ENCODE measurements at regions not wholly inside any gene's neighbourhood (a gene's known extent, or its start where the extent isn't known, plus 50 kb on each side); places are given as distances from the start of the nearest gene placed in this dataset.
"Not testable (repeated sequence)": the region's sequence is repeated elsewhere in the genome, so short reads cannot be mapped to it uniquely, and the experiment has no call there.

DNA sequence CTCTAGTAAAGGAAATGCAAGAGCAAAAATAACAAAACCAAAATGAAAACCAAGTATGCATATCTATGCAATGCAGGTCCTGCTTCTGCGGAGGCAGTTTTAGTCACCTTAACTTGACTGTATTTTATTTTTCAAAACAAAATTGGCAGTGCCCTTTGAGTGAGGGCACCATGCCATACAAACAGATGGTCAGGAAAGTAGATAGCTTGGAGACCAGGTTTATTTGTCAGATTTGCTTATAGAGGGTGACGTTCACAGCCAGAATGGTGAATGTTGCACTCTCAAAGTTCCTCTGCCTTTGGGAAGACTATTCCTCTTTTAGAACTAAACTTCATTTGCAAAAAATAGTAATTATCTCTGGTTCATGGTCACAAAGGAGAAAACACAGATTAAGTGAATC is 801.9 kb downstream of the ANKRD7 start:
- Histone ChIP-seq H3K27ac (no peak overlapping the region), H3K9me3 (no peaks in the 10 kb centered on the region), H3K36me3 (no peaks in the 10 kb centered on the region), H3K4me3 (no peak overlapping the region), H3K4me1 (replicated peaks) (no peaks in the 10 kb centered on the region), H3K27me3 (replicated peaks; ENCODE audit: insufficient read depth) (no peaks in the 10 kb centered on the region)
- intact Hi-C loops (cut with DNase I), result no loop called here
- TF ChIP-seq, protein P1, sequence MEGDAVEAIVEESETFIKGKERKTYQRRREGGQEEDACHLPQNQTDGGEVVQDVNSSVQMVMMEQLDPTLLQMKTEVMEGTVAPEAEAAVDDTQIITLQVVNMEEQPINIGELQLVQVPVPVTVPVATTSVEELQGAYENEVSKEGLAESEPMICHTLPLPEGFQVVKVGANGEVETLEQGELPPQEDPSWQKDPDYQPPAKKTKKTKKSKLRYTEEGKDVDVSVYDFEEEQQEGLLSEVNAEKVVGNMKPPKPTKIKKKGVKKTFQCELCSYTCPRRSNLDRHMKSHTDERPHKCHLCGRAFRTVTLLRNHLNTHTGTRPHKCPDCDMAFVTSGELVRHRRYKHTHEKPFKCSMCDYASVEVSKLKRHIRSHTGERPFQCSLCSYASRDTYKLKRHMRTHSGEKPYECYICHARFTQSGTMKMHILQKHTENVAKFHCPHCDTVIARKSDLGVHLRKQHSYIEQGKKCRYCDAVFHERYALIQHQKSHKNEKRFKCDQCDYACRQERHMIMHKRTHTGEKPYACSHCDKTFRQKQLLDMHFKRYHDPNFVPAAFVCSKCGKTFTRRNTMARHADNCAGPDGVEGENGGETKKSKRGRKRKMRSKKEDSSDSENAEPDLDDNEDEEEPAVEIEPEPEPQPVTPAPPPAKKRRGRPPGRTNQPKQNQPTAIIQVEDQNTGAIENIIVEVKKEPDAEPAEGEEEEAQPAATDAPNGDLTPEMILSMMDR (IDR thresholded peaks at IDR 0.05), result no peak
- TF ChIP-seq POLR2A (IDR thresholded peaks at IDR 0.05) (no peak), POLR2AphosphoS5 (IDR thresholded peaks at IDR 0.05) (no peak)
- 84% methylated on average over 2 of the region's 2 CpGs for WGBS
- DNase-seq (ENCODE audit: low spot score), result no peak

DNA sequence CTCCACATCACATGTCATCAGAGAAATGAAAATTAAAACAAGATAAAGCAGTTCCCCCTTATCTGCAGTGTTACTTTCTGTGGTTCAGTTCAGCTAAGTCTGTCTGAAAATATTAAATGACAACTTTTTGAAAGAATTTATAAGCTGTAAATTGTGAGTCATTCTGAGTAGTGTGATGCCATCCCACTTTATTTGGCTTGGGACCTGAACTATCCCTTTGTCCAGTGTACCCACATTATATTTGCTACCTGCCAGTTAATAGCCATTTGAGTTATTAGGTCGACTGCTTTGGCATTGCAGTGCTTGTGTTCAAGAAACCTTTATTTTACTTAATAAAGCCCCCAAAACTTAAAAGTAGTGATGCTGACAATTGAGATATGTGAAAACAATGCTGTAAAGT is 804.2 kb downstream of the ANKRD7 start:
- DNase-seq (ENCODE audit: low spot score), result no peak
- H3K4me1 ChIP-seq (replicated peaks), result no peaks in the 10 kb centered on the region
- no peak for TF ChIP-seq POLR2A (IDR thresholded peaks at IDR 0.05)
- no peak for TF ChIP-seq POLR2AphosphoS5 (IDR thresholded peaks at IDR 0.05)
- TF ChIP-seq, protein P1 (IDR thresholded peaks at IDR 0.05), result no peak
- no peaks in the 10 kb centered on the region for H3K27me3 ChIP-seq (replicated peaks; ENCODE audit: insufficient read depth)
- H3K27ac ChIP-seq, result no peak overlapping the region
- 50% methylated on average over 1 of the region's 1 CpG for WGBS
- no peaks in the 10 kb centered on the region for H3K36me3 ChIP-seq
- no peaks in the 10 kb centered on the region for H3K9me3 ChIP-seq
- intact Hi-C loops (cut with DNase I), result no loop called here
- H3K4me3 ChIP-seq, result no peak overlapping the region

DNA sequence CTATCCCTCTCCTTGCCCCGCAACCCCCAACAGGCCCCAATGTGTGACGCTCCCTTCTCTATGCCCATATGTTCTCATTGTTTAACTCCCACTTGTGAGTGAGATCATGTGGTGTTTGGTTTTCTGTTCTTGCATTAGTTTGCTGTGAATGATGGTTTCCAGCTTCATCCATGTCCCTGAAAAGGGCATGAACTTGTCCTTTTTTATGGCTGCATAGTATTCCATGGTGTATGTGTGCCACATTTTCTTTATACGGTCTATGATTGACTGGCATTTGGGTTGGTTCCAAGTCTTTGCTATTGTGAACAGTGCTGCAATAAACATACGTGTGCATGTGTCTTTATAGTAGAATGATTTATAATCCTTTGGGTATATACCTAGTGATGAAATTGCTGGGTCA is 807.6 kb downstream of the ANKRD7 start:
- H3K36me3 ChIP-seq; H3K27ac ChIP-seq; H3K4me3 ChIP-seq; H3K9me3 ChIP-seq; H3K4me1 ChIP-seq (replicated peaks); intact Hi-C loops (cut with DNase I); DNase-seq (ENCODE audit: low spot score); H3K27me3 ChIP-seq (replicated peaks; ENCODE audit: insufficient read depth): not testable (repeated sequence)
- 93% methylated on average over 4 of the region's 4 CpGs for WGBS

DNA sequence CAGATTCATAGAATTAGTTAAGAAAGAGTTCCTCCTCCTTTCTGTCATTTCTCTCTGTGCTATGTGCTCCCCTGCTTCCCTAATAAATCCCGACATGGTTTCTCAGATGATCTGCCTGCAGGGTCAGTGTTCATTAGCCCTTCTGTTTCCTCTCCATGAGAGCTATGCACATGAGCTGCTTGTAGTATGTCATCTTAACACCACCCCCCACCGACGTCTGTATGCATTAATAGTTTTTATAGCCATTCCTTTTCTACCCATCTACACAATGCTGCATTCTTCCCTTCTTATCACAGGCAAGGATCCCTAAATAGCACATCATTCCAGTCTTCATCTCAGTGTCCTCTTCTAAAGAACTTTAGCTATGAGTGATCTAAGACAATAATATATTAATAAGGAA is 809.1 kb downstream of the ANKRD7 start:
- Histone ChIP-seq H3K4me1 (replicated peaks) (no peaks in the 10 kb centered on the region), H3K36me3 (no peaks in the 10 kb centered on the region), H3K4me3 (no peak overlapping the region), H3K27ac (no peak overlapping the region), H3K9me3 (no peaks in the 10 kb centered on the region), H3K27me3 (replicated peaks; ENCODE audit: insufficient read depth) (no peaks in the 10 kb centered on the region)
- 40% methylated on average over 3 of the region's 3 CpGs for WGBS
- DNase-seq (ENCODE audit: low spot score), result no peak
- intact Hi-C loops (cut with DNase I), result no loop called here
- TF ChIP-seq, protein P1 (IDR thresholded peaks at IDR 0.05), result no peak
- no peak for TF ChIP-seq POLR2AphosphoS5 (IDR thresholded peaks at IDR 0.05)

DNA sequence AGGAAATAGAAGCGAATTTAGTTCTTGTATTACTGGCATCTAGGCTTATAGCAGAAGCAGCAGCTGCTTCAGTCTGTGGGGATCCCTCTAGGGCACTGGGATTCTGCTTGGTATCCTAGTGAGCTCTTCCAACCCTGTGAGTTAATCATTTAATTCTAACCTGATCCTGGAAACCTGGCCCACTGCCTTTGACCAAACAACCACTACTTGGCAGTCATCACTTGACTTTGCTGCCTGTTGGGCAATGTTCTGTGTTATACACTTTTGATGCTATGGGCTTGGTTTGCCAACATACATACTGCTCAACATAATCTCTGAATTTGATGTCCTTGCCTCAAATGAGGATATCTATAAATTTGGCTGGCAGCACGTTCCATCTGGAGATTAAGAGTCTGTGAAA is 813.4 kb downstream of the ANKRD7 start:
- H3K4me3 ChIP-seq, result no peak overlapping the region
- intact Hi-C loops (cut with DNase I), result no loop called here
- WGBS, result 67% methylated on average over 2 of the region's 2 CpGs
- no peaks in the 10 kb centered on the region for H3K36me3 ChIP-seq
- H3K9me3 ChIP-seq, result no peaks in the 10 kb centered on the region
- no peak for DNase-seq (ENCODE audit: low spot score)
- H3K27ac ChIP-seq, result no peak overlapping the region
- H3K27me3 ChIP-seq (replicated peaks; ENCODE audit: insufficient read depth), result no peaks in the 10 kb centered on the region
- TF ChIP-seq POLR2A (IDR thresholded peaks at IDR 0.05) (no peak), POLR2AphosphoS5 (IDR thresholded peaks at IDR 0.05) (no peak)
- TF ChIP-seq, protein P1 (IDR thresholded peaks at IDR 0.05), result no peak
- no peaks in the 10 kb centered on the region for H3K4me1 ChIP-seq (replicated peaks)
